ENCODE measurements at regions not wholly inside any gene's neighbourhood (a gene's known extent, or its start where the extent isn't known, plus 50 kb on each side); places are given as distances from the start of the nearest gene placed in this dataset.

DNA sequence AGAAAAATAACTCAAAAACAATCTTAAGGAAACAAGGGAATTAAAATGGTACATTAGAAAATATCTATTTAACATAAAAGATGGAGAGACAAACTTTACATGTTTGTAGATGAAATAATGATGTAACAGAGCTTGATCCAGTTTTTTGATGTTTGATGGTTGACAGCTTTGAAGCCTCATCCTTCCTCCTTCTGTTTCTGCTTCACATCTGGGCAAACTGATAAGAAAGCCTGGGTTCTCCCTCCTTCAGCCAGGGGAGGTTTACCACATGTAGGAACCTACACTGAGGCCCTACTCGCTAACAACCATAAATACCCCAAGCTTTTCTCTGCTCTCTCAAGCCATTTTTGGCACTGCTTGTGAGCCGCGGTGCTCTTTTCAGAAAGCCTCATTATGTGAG lies 82.8 kb upstream of the ZNF32 start:
- no peak for DNase-seq (ENCODE audit: low read depth)

DNA sequence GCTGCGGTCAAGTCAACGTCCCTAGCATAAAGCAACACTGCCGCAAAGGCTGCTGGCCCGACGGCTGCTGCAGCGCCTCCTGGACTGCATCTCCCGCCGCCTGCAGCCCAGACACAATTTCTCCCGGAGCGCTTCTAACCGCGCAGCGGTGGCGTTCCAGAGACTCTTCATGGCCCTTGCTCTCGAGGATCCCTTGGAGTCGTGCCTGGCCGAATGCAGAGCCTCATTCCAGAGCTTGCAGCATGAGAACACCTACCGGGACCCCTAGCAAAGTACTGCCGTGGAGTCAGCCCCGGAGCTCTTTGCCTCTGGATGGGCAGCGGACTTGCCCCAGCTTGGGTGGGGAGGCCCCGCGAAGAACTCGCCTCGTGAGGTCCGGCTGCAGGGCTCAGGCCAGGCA lies 79.7 kb upstream of the ZNF32 start:
- DNase-seq (ENCODE audit: low read depth): no peak

DNA sequence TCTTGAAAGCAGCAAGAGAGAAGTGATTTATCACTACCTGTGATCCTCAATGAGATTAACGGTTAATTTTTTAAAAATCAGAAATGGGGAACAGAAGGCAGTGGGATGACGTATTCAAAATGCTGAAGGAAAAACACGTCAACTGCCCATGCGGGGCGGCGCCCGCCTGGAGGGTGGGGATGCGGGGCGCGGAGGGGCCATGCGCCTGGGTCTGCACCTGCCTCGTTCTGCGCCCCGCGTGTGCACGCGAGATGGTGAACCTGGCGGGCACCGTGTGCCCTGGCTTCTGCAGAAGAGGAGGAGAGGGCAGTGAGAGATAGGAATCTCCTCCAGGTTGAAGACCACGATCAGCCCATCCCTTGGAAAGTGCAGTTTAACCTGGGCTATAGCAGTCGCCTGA lies 79.3 kb upstream of the ZNF32 start:
- DNase-seq (ENCODE audit: low read depth): no peak

GRCh38 chr10:43715334-43715733 lies 66.7 kb upstream of the ZNF32 start:
- no peak for DNase-seq (ENCODE audit: low read depth)

DNA sequence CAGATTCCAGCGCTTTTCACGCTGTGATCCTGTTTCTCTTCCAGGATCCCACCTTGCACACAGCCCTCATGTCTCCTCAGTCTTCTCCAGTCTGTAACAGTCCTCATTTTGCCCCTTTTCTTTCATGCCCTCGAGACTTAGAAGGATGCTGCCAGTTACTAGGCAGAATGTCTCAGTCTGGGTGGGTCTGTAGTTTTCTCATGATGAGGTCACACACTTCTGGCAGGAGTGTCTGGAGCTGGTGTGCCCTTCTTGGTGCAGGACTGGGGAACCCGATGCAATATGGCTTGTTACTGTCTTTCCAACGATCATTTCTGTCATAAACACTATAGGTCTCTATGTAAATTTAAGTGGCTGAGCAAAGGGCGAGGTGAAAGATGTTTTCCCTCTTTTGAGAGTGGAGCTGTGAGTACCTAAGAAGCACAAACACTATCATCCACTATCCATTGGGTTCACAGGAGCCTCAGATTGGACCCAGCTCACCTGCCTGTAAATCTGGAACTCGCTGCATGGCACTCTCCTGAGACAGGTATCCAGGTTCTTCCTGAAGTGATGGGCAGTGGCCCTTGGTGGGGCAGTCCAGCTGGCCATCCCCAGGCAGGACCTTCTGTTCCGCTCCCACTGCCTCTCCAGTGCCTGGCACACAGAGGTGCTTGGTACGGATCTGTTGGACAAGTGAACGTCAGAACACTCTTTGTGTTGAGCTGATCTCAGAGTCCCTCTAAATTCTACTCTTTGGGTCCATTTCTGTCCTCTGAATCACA lies 64.3 kb upstream of the ZNF32 start:
- no peak for DNase-seq (ENCODE audit: low read depth)

DNA sequence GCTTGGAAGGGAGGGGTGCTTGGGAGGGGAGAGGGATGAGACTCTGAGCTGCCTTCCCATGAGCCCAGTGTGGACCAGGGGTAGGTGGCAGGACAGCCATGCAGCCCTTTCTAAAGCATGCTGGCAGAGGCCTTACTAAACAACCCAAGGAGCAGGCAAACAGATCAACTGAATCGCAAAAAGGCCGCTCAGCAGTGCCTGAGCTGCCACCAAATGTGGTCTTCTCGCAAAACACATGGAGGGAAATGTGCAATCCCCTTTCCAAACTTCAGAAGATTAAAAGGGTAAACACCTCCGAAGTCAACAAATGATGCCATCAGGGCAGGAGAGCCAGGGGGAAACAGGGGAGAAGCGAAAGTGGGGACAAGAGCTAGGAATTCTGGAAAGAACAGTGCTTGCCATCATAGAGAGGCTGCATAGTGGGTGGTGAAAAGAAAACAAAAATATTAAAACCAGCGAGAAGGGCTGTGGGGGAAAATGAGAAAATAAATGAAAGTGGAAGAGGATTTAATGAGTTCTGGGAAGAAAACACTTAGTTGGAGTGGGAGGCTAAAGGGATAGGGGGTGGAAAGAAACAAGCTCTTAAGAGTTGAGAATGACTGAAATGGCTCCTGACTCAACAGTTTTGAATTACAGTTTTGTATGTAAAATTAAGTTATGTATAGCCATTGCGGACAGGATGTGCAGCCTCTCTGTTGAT lies 62.2 kb upstream of the ZNF32 start:
- DNase-seq (ENCODE audit: low read depth): no peak

GRCh38 chr10:43708262-43708661 lies 59.6 kb upstream of the ZNF32 start:
- DNase-seq (ENCODE audit: low read depth): no peak

- no peak for DNase-seq (ENCODE audit: low read depth)
Measured at GRCh38 chr10:43707770-43708169, 59.1 kb upstream of the ZNF32 start.

- no peak for DNase-seq (ENCODE audit: low read depth)
Measured at GRCh38 chr10:43706166-43706565, 57.5 kb upstream of the ZNF32 start.

DNA sequence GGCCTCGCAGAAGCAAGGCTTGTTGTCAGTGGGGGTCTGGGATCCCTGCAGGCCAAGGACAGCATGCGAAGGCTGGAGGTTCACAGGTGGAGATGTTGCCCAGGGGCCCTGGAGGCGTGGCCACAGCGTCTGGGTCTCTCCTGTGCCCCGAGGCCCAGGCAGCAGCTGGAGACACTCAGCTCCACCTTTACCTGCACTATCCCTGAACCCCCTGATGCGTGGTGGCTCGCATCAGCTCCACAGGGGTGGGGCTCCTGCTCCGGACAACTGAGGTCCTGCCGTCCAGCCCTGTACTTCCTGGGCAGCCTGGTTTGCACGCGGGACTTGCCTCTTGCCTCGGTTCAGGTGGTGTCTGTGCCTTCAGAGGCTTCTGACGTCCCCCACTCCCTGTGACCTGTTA lies 54.6 kb upstream of the ZNF32 start:
- no peak for DNase-seq (ENCODE audit: low read depth)

- no peak for DNase-seq (ENCODE audit: low read depth)
Measured at GRCh38 chr10:43702936-43703281, 54.2 kb upstream of the ZNF32 start.

DNA sequence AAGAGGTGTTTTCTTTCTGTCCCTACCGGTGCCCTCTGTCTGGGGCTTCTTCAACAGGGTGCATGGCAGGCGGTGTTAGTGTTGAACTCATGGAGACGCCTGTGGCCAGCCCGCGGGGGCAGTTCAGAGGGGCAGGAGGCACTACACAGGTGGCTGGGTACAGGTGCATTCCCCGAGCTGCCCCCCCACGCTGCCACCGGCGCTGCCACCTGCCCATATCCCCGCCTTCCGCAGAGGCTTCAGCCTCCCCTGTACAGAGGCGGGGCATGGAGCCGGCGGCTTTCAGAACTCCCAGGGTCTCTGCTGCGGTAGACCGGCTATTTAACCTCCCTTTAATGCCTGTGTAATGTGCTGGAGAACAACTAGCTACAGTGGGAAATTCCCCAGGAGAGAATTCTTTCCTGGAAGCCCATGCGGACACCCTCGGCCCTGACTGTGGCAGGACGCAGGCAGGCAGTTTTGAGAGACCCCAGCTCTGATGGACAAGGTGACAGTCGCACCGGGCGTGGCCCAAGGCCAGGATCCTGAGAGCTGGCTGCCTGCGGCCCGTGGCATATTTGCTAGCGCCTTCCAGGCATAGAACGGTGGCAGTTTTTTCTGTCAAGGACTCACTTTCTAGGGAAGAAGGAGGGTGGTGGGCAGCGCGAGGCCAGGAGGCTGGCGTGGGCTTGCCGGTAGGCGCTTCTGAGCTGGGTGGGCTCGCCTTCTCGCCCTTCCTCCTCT lies 53.7 kb upstream of the ZNF32 start:
- no peak for DNase-seq (ENCODE audit: low read depth)

GRCh38 chr10:43701295-43701694 lies 52.6 kb upstream of the ZNF32 start:
- no peak for DNase-seq (ENCODE audit: low read depth)

GRCh38 chr10:43700306-43700705 lies 51.6 kb upstream of the ZNF32 start:
- DNase-seq (ENCODE audit: low read depth): no peak

- no peak for DNase-seq (ENCODE audit: low read depth)
Measured at GRCh38 chr10:43699516-43699915, 50.8 kb upstream of the ZNF32 start.
